HCT116 (cell line): ENCODE measurements at regions not wholly inside any gene's neighbourhood (a gene's known extent, or its start where the extent isn't known, plus 50 kb on each side); places are given as distances from the start of the nearest gene placed in this dataset.
"Not testable (repeated sequence)": the region's sequence is repeated elsewhere in the genome, so short reads cannot be mapped to it uniquely, and the experiment has no call there.

ENCODE experiments used
- ATAC-seq: fragments of 200-7000 bp; cut with Tn5 transposase; 2 replicates; pipeline ENCODE4 v1.9.1; 2020; ENCODE audit warnings: mild to moderate bottlenecking, moderate library complexity
- BruUV-seq: library from RNA; stranded (reverse); fragments of 400-500 nt; replicated peaks from 2 replicates; lab custom pipeline; 2021; lab: Mats Ljungman, UMichigan
- CTCF ChIA-PET: fragments of 300-600 bp; sonication (Branson Sonifier 250); formaldehyde crosslinking; loops from one replicate; lab custom pipeline; 2021; ENCODE audit warnings: antibody characterized with exemption; lab: Charles Lee
- POLR2A ChIA-PET: fragments of 300-600, 350-600 bp; sonication (Branson Sonifier 250); formaldehyde crosslinking; loops from one replicate; lab custom pipeline; 2021; ENCODE audit warnings: antibody characterized with exemption; lab: Charles Lee
- RAD21 ChIA-PET, 2 experiments: fragments of 300-600 bp; sonication (Branson Sonifier 250); formaldehyde crosslinking; loops; one replicate each; lab custom pipeline; 2023; ENCODE audit warnings: low total read pairs in 2 of 2; ENCODE audit not compliant: uncharacterized antibody in 2 of 2, unreplicated experiment in 2 of 2, low non-redundant PET in 1 of 2; lab: Charles Lee
- DNase-seq: peaks from one replicate; pipeline ENCODE4 v3.0.0-alpha.2; 2010; ENCODE audit warnings: low read depth, low spot score
- H2AFZ ChIP-seq: fragments of 200-600 bp; shearing (Covaris generic), sonication (generic); 2 replicates; pipeline ENCODE4 v1.6.1; 2017; ENCODE audit warnings: low read depth, mixed run types, mixed read lengths, antibody characterized with exemption, low read length; ENCODE audit not compliant: poor library complexity, severe bottlenecking
- H3K27ac ChIP-seq: 2 replicates; pipeline ENCODE4 v1.5.1; 2012; ENCODE audit warnings: low read depth, low read length
- H3K27me3 ChIP-seq: fragments of 200-600 bp; sonication (generic); 2 replicates; pipeline ENCODE4 v1.6.1; 2016; ENCODE audit warnings: mixed run types, low read length, mixed read lengths; ENCODE audit not compliant: insufficient read depth
- H3K36me3 ChIP-seq, 2 experiments: fragments of 200-500 bp in 1 of 2; fragments of 200-600 bp in 1 of 2; sonication (Bioruptor generic) in 1 of 2; sonication (generic) in 1 of 2; 2 replicates each; pipeline versions ENCODE4 v1.5.1 to v1.6.1; 2014 to 2016; ENCODE audit warnings: low read length in 2 of 2, inconsistent platforms in 1 of 2, mixed read lengths in 1 of 2, mixed run types in 1 of 2; ENCODE audit not compliant: insufficient read depth in 2 of 2, control insufficient read depth in 1 of 2
- H3K4me1 ChIP-seq, 2 experiments: fragments of 200-600 bp in 1 of 2; sonication (generic) in 1 of 2; 2 replicates each; pipeline versions ENCODE4 v1.5.1 to v1.6.1; 2012 to 2017; ENCODE audit warnings: low read length in 2 of 2, inconsistent platforms in 1 of 2, mild to moderate bottlenecking in 1 of 2, mixed read lengths in 1 of 2, mixed run types in 1 of 2, moderate library complexity in 1 of 2; ENCODE audit not compliant: insufficient read depth in 2 of 2, control insufficient read depth in 1 of 2
- H3K4me2 ChIP-seq: fragments of 200-600 bp; sonication (generic); 2 replicates; pipeline ENCODE4 v1.6.1; 2017; ENCODE audit warnings: mixed run types, low read length, mixed read lengths
- H3K4me3 ChIP-seq, 2 experiments: fragments of 200-600 bp in 1 of 2; sonication (generic) in 1 of 2; replicated peaks in 1 of 2; 2 replicates each; pipeline ENCODE4 v1.5.1; 2011 to 2016; ENCODE audit warnings: low read length in 2 of 2, control low read depth in 1 of 2, low read depth in 1 of 2, mild to moderate bottlenecking in 1 of 2, mixed read lengths in 1 of 2, mixed run types in 1 of 2
- H3K79me2 ChIP-seq: fragments of 200-600 bp; sonication (generic); 2 replicates; pipeline ENCODE4 v1.6.1; 2017; ENCODE audit warnings: mild to moderate bottlenecking, mixed run types, low read length, moderate library complexity, mixed read lengths; ENCODE audit not compliant: insufficient read depth
- H3K9ac ChIP-seq: fragments of 200-600 bp; sonication (generic); 2 replicates; pipeline ENCODE4 v1.6.1; 2016; ENCODE audit warnings: low read length, mixed read lengths
- H3K9me2 ChIP-seq: fragments of 200-600 bp; sonication (generic), shearing (Covaris generic); 2 replicates; pipeline ENCODE4 v1.6.1; 2017; ENCODE audit warnings: mixed run types, mild to moderate bottlenecking, moderate library complexity; ENCODE audit not compliant: insufficient read depth
- H3K9me3 ChIP-seq, 2 experiments: fragments of 200-500 bp in 1 of 2; fragments of 200-600 bp in 1 of 2; sonication (Bioruptor generic) in 1 of 2; sonication (generic) in 1 of 2; 2 replicates each; pipeline ENCODE4 v1.6.1; 2014 to 2017; ENCODE audit warnings: low read length in 2 of 2, mixed read lengths in 2 of 2, inconsistent platforms in 1 of 2, low read depth in 1 of 2, mild to moderate bottlenecking in 1 of 2, mixed run types in 1 of 2, moderate library complexity in 1 of 2; ENCODE audit not compliant: control insufficient read depth in 1 of 2, insufficient read depth in 1 of 2
- H4K20me1 ChIP-seq: fragments of 200-600 bp; sonication (generic), shearing (Covaris generic); 2 replicates; pipeline ENCODE4 v1.6.1; 2017; ENCODE audit warnings: mixed run types, mild to moderate bottlenecking, moderate library complexity; ENCODE audit not compliant: insufficient read depth
- CTCF ChIP-seq, 3 experiments: fragments of 200-600 bp in 1 of 3; sonication (generic) in 1 of 3; IDR thresholded peaks in 2 of 3; conservative IDR thresholded peaks in 1 of 3; 2 replicates each; pipeline ENCODE4 v1.5.1; 2012 to 2017; ENCODE audit warnings: low read depth in 2 of 3, low read length in 2 of 3, antibody characterized with exemption in 1 of 3, borderline replicate concordance in 1 of 3, control low read depth in 1 of 3, mild to moderate bottlenecking in 1 of 3, mixed read lengths in 1 of 3, mixed run types in 1 of 3, moderate library complexity in 1 of 3; ENCODE audit not compliant: insufficient read depth in 1 of 3
- ELF1 ChIP-seq: IDR thresholded peaks from 2 replicates; pipeline ENCODE4 v1.6.1; 2012; ENCODE audit warnings: low read depth, borderline replicate concordance
- EZH2phosphoT487 ChIP-seq: fragments of 200-600 bp; IDR thresholded peaks from 2 replicates; pipeline ENCODE4 v1.6.1; 2018; ENCODE audit warnings: antibody characterized with exemption, borderline replicate concordance
- FOSL1 ChIP-seq: IDR thresholded peaks from 2 replicates; pipeline ENCODE4 v1.6.1; 2012; ENCODE audit warnings: low read depth
- RAD21 ChIP-seq: IDR thresholded peaks from 2 replicates; pipeline ENCODE4 v1.6.1; 2012; ENCODE audit warnings: low read depth, mild to moderate bottlenecking
- REST ChIP-seq: IDR thresholded peaks from 2 replicates; pipeline ENCODE4 v1.6.1; 2012; ENCODE audit warnings: low read depth
- SIN3A ChIP-seq: IDR thresholded peaks from 2 replicates; pipeline ENCODE4 v1.6.1; 2012; ENCODE audit warnings: low read depth
- YY1 ChIP-seq: IDR thresholded peaks from 2 replicates; pipeline ENCODE4 v1.6.1; 2011; ENCODE audit warnings: low read length, low read depth, moderate library complexity, mild to moderate bottlenecking; ENCODE audit not compliant: insufficient replicate concordance; ENCODE audit errors: extremely low read depth
- intact Hi-C: fragments of 100-400 bp; cut with micrococcal nuclease; formaldehyde crosslinking; loops from 2 replicates; pipeline ENCODE4 v1.10.0; 2022

GRCh38 chr1:221045842-221046831, 166.9 kb downstream of the HLX start:
- no peaks in the 10 kb centered on the region for H3K27me3 ChIP-seq
- no peak overlapping the region for H3K9ac ChIP-seq
- no peak overlapping the region for H3K4me3 ChIP-seq
- POLR2A ChIA-PET = no interaction called here
- H3K9me2 ChIP-seq = no peaks in the 10 kb centered on the region
- H4K20me1 ChIP-seq = no peaks in the 10 kb centered on the region
- no peak for ATAC-seq
- no TSS peak for BruUV-seq
- no peak for TF ChIP-seq CTCF (IDR thresholded peaks at IDR 0.05 in 2 of 3, conservative IDR thresholded peaks at IDR 0.05 in 1 of 3; ENCODE audit: borderline replicate concordance in 1 of 3, insufficient read depth in 1 of 3, low read depth in 2 of 3, low read length in 2 of 3)
- TF ChIP-seq REST = no peak
- TF ChIP-seq ELF1 = no peak
- TF ChIP-seq YY1 = no peak
- TF ChIP-seq EZH2phosphoT487 = no peak
- no peak for TF ChIP-seq SIN3A
- TF ChIP-seq RAD21 = no peak
- TF ChIP-seq FOSL1 = no peak
- CTCF ChIA-PET = no interaction called here
- H3K4me1 ChIP-seq = no peaks in the 10 kb centered on the region
- RAD21 ChIA-PET = no interaction called here
- no peak overlapping the region for H3K4me2 ChIP-seq
- no peaks in the 10 kb centered on the region for H3K9me3 ChIP-seq
- H3K36me3 ChIP-seq = no peaks in the 10 kb centered on the region
- no peak overlapping the region for H2AFZ ChIP-seq
- intact Hi-C loops = no loop called here
- H3K79me2 ChIP-seq = no peaks in the 10 kb centered on the region
- no peak for DNase-seq
- no peak overlapping the region for H3K27ac ChIP-seq

- H3K36me3 ChIP-seq, CTCF ChIA-PET, DNase-seq, POLR2A ChIA-PET, H3K9me2 ChIP-seq, H3K27ac ChIP-seq, H3K9me3 ChIP-seq, intact Hi-C loops, H3K79me2 ChIP-seq, H3K27me3 ChIP-seq, RAD21 ChIA-PET, H3K4me1 ChIP-seq, H4K20me1 ChIP-seq, H3K4me3 ChIP-seq, BruUV-seq, ATAC-seq, H3K4me2 ChIP-seq, H3K9ac ChIP-seq, H2AFZ ChIP-seq: not testable (repeated sequence)
These were observed 172.1 kb downstream of the HLX start for GRCh38 chr1:221051391-221051790.
